ENCODE measurements at regions not wholly inside any gene's neighbourhood (a gene's known extent, or its start where the extent isn't known, plus 50 kb on each side); places are given as distances from the start of the nearest gene placed in this dataset.

DNA sequence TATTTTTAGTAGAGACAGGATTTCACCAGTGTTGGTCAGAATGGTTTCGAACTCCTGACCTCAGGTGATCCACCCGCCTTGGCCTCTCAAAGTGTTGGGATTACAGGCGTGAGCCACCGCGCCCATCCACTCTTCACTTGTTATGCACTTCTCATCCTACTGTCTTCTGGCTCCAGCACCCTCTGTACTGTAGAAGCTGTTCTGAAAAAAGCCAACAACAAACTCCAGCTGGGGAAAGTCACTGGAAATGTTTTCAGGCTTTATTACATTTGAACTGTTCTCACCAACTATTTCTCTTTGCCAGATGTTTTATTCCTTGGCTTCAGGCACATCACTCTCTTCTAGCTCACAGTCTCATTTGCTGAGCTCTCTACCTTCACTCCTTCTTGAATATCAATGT, 122.5 kb upstream of the EGR2 start:
- CTCF ChIA-PET, result no interaction called here
- no peaks in the 10 kb centered on the region for H4K20me1 ChIP-seq (replicated peaks; ENCODE audit: control insufficient read depth, extremely low read depth, insufficient read depth, low read length)
- dilution Hi-C loops (cut with MboI; ENCODE audit: extremely low pct_ligation_motif_present, low sequenced_read_pairs), result no loop called here
- H3K9me1 ChIP-seq (replicated peaks; ENCODE audit: control insufficient read depth, extremely low read depth, insufficient read depth, low read length), result no peaks in the 10 kb centered on the region
- no peak overlapping the region for H3K4me2 ChIP-seq (ENCODE audit: insufficient read depth, low read length)
- FAIRE-seq, result no peak
- H3K9me3 ChIP-seq (replicated peaks; ENCODE audit: control insufficient read depth, insufficient read depth, low read length), result no peaks in the 10 kb centered on the region
- DNase-seq (ENCODE audit: low read depth, low spot score), result no peak
- intact Hi-C loops (cut with micrococcal nuclease), result no loop called here
- H3K27me3 ChIP-seq (ENCODE audit: control insufficient read depth in 2 of 2, insufficient read depth in 2 of 2, low read length in 2 of 2), result no peaks in the 10 kb centered on the region
- POLR2A ChIA-PET, result no interaction called here
- H3K36me3 ChIP-seq (ENCODE audit: control insufficient read depth in 2 of 2, extremely low read depth in 1 of 2, insufficient read depth in 2 of 2, low read length in 2 of 2), result no peaks in the 10 kb centered on the region
- TF ChIP-seq, protein P1, sequence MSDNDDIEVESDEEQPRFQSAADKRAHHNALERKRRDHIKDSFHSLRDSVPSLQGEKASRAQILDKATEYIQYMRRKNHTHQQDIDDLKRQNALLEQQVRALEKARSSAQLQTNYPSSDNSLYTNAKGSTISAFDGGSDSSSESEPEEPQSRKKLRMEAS (IDR thresholded peaks at IDR 0.05; ENCODE audit: insufficient read depth, insufficient read length), result no peak
- TF ChIP-seq MYC (IDR thresholded peaks at IDR 0.05; ENCODE audit: low read depth, low read length) (no peak), GATA2 (IDR thresholded peaks at IDR 0.05; ENCODE audit: insufficient read depth, insufficient read length, low read depth, low read length) (no peak), JUN (IDR thresholded peaks at IDR 0.05; ENCODE audit: borderline replicate concordance, insufficient read depth, insufficient read length, low read depth) (no peak), EZH2 (IDR thresholded peaks at IDR 0.05; ENCODE audit: borderline replicate concordance, low read depth, low read length, severe bottlenecking) (no peak), POLR2A (IDR thresholded peaks at IDR 0.05; ENCODE audit: low read depth, low read length) (no peak), FOS (IDR thresholded peaks at IDR 0.05; ENCODE audit: borderline replicate concordance, insufficient read depth, low read length) (no peak), POLR2AphosphoS5 (IDR thresholded peaks at IDR 0.05; ENCODE audit: insufficient read depth, low read depth, low read length) (no peak)
- TF ChIP-seq, protein P2, sequence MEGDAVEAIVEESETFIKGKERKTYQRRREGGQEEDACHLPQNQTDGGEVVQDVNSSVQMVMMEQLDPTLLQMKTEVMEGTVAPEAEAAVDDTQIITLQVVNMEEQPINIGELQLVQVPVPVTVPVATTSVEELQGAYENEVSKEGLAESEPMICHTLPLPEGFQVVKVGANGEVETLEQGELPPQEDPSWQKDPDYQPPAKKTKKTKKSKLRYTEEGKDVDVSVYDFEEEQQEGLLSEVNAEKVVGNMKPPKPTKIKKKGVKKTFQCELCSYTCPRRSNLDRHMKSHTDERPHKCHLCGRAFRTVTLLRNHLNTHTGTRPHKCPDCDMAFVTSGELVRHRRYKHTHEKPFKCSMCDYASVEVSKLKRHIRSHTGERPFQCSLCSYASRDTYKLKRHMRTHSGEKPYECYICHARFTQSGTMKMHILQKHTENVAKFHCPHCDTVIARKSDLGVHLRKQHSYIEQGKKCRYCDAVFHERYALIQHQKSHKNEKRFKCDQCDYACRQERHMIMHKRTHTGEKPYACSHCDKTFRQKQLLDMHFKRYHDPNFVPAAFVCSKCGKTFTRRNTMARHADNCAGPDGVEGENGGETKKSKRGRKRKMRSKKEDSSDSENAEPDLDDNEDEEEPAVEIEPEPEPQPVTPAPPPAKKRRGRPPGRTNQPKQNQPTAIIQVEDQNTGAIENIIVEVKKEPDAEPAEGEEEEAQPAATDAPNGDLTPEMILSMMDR (IDR thresholded peaks at IDR 0.05; ENCODE audit: extremely low read depth in 1 of 2, insufficient read depth in 1 of 2, low read depth in 1 of 2, low read length in 2 of 2), result no peak
- H3K9ac ChIP-seq (replicated peaks; ENCODE audit: extremely low read depth, insufficient read depth, low read length), result no peak overlapping the region
- H2AFZ ChIP-seq (ENCODE audit: low read depth, low read length), result no peak overlapping the region
- no TSS peak for BruUV-seq (replicated peaks)
- H3K27ac ChIP-seq (ENCODE audit: insufficient read depth, low read depth, low read length), result no peak overlapping the region
- H3K4me3 ChIP-seq (replicated peaks in 1 of 3; ENCODE audit: insufficient read depth in 1 of 3, low read depth in 1 of 3, low read length in 3 of 3), result no peak overlapping the region
- H3K4me1 ChIP-seq (ENCODE audit: control insufficient read depth, extremely low read depth, insufficient read depth, low read length), result no peaks in the 10 kb centered on the region
- H3K79me2 ChIP-seq (ENCODE audit: control insufficient read depth, insufficient read depth, low read length), result no peaks in the 10 kb centered on the region

Measured in endothelial cell of umbilical vein (primary cell).